ENCODE measurements at regions not wholly inside any gene's neighbourhood (a gene's known extent, or its start where the extent isn't known, plus 50 kb on each side); places are given as distances from the start of the nearest gene placed in this dataset.

- Histone ChIP-seq H3K36me3 (ENCODE audit: control insufficient read depth in 4 of 4, insufficient read depth in 4 of 4, low read length in 4 of 4) (no peaks in the 10 kb centered on the region), H3K27ac (ENCODE audit: low read depth in 1 of 2, low read length in 1 of 2) (no peak overlapping the region), H3K4me3 (no peak overlapping the region), H3K4me1 (ENCODE audit: control insufficient read depth in 5 of 5, insufficient read depth in 5 of 5, low read length in 5 of 5) (no peaks in the 10 kb centered on the region), H3K9ac (ENCODE audit: insufficient read depth in 1 of 2, low read length in 2 of 2) (no peak overlapping the region), H3K27me3 (ENCODE audit: control insufficient read depth in 3 of 3, insufficient read depth in 3 of 3, low read length in 2 of 3) (no peaks in the 10 kb centered on the region), H3K9me3 (ENCODE audit: control insufficient read depth in 4 of 4, insufficient read depth in 3 of 4, low read length in 3 of 4) (peaks cover 0 to 10% (median 0%) of the 10 kb centered on the region in 4 donors)
- no peak for ATAC-seq (ENCODE audit: insufficient read depth, low FRiP score)
- no peak for TF ChIP-seq CTCF (IDR thresholded peaks at IDR 0.05; ENCODE audit: control extremely low read depth, extremely low read depth)
- WGBS, 2 donors, result 87 to 90% methylated on average over 2 of the region's 2 CpGs
- no peak for DNase-seq
Observed at GRCh38 chr1:239920214-239920613, 171.5 kb upstream of the FMN2 start.

GRCh38 chr1:239922778-239923522 is 168.7 kb upstream of the FMN2 start:
- Histone ChIP-seq H3K9me3 (ENCODE audit: control insufficient read depth in 4 of 4, insufficient read depth in 3 of 4, low read length in 3 of 4) (peaks cover 0 to 10% (median 0%) of the 10 kb centered on the region in 4 donors), H3K4me1 (ENCODE audit: control insufficient read depth in 5 of 5, insufficient read depth in 5 of 5, low read length in 5 of 5) (no peaks in the 10 kb centered on the region), H3K36me3 (ENCODE audit: control insufficient read depth in 4 of 4, insufficient read depth in 4 of 4, low read length in 4 of 4) (no peaks in the 10 kb centered on the region), H3K4me3 (no peak overlapping the region), H3K27ac (ENCODE audit: low read depth in 1 of 2, low read length in 1 of 2) (no peak overlapping the region), H3K27me3 (ENCODE audit: control insufficient read depth in 3 of 3, insufficient read depth in 3 of 3, low read length in 2 of 3) (no peaks in the 10 kb centered on the region), H3K9ac (ENCODE audit: insufficient read depth in 1 of 2, low read length in 2 of 2) (no peak overlapping the region)
- no peak for TF ChIP-seq CTCF (IDR thresholded peaks at IDR 0.05; ENCODE audit: control extremely low read depth, extremely low read depth)
- no peak for ATAC-seq (ENCODE audit: insufficient read depth, low FRiP score)
- WGBS, 2 donors, result 71 to 87% methylated on average over 4 of the region's 4 CpGs
- DNase-seq, result no peak

GRCh38 chr1:239924741-239925350 is 166.8 kb upstream of the FMN2 start:
- no peaks in the 10 kb centered on the region for H3K36me3 ChIP-seq (ENCODE audit: control insufficient read depth in 4 of 4, insufficient read depth in 4 of 4, low read length in 4 of 4)
- TF ChIP-seq CTCF (IDR thresholded peaks at IDR 0.05; ENCODE audit: control extremely low read depth, extremely low read depth), result no peak
- no peak for DNase-seq
- WGBS, 2 donors, result 97% methylated on average over 30 of the region's 30 CpGs
- no peak overlapping the region for H3K27ac ChIP-seq (ENCODE audit: low read depth in 1 of 2, low read length in 1 of 2)
- ATAC-seq (ENCODE audit: insufficient read depth, low FRiP score), result no peak
- H3K4me3 ChIP-seq, result no peak overlapping the region
- no peaks in the 10 kb centered on the region for H3K4me1 ChIP-seq (ENCODE audit: control insufficient read depth in 5 of 5, insufficient read depth in 5 of 5, low read length in 5 of 5)
- H3K9ac ChIP-seq (ENCODE audit: insufficient read depth in 1 of 2, low read length in 2 of 2), result no peak overlapping the region
- H3K9me3 ChIP-seq (ENCODE audit: control insufficient read depth in 4 of 4, insufficient read depth in 3 of 4, low read length in 3 of 4), result peaks cover 0 to 10% (median 0%) of the 10 kb centered on the region in 4 donors
- no peaks in the 10 kb centered on the region for H3K27me3 ChIP-seq (ENCODE audit: control insufficient read depth in 3 of 3, insufficient read depth in 3 of 3, low read length in 2 of 3)

Measured in lung (tissue), 11 donors.